K562 (cell line): ENCODE measurements at regions not wholly inside any gene's neighbourhood (a gene's known extent, or its start where the extent isn't known, plus 50 kb on each side); places are given as distances from the start of the nearest gene placed in this dataset.

Experiments
- CTCF ChIP-seq, 3 experiments: IDR thresholded peaks in 2 of 3; conservative IDR thresholded peaks in 1 of 3; 2 replicates each; pipeline ENCODE4 v1.5.1; 2011 to 2012; ENCODE audit warnings: low read length in 3 of 3, mild to moderate bottlenecking in 3 of 3, control low read depth in 2 of 3, improper control_type of control experiment in 1 of 3, inconsistent platforms in 1 of 3, low read depth in 1 of 3, mixed read lengths in 1 of 3, moderate library complexity in 1 of 3; ENCODE audit not compliant: insufficient read depth in 2 of 3
- KLF6 ChIP-seq: fragments of 250-450 bp; sonication (Bioruptor Pico); IDR thresholded peaks from 2 replicates; pipeline ENCODE4 v1.4.0; 2020; ENCODE audit warnings: mild to moderate bottlenecking, moderate library complexity, borderline replicate concordance
- MBD1 ChIP-seq: fragments of 250-450 bp; sonication (Bioruptor Pico); IDR thresholded peaks from 2 replicates; pipeline ENCODE4 v1.8.0; 2022; ENCODE audit warnings: inconsistent platforms
- NR3C1 ChIP-seq: sonication (generic); formaldehyde crosslinking; IDR thresholded peaks from 2 replicates; pipeline ENCODE4 v1.8.1; 2022; ENCODE audit warnings: missing genetic modification reagents
- POLR2A ChIP-seq: fragments of 450-650 bp; conservative IDR thresholded peaks from 2 replicates; pipeline ENCODE4 v1.6.1; 2016
- REST ChIP-seq, 2 experiments: fragments of 450-650 bp; formaldehyde crosslinking in 1 of 2; IDR thresholded peaks; 2 replicates each; pipeline versions ENCODE4 v1.4.0 to v1.6.1; 2014 to 2020; ENCODE audit warnings: mild to moderate bottlenecking in 2 of 2, borderline replicate concordance in 1 of 2, low read depth in 1 of 2
- ZNF507 ChIP-seq: conservative IDR thresholded peaks from 2 replicates; pipeline ENCODE4 v1.6.1; 2017; ENCODE audit warnings: missing genetic modification characterization, missing compliant biosample characterization
- ZNF561 ChIP-seq: fragments of 450-650 bp; formaldehyde crosslinking; conservative IDR thresholded peaks from 2 replicates; pipeline ENCODE4 v1.4.0; 2020; ENCODE audit warnings: mild to moderate bottlenecking, moderate library complexity

- TF ChIP-seq KLF6 = no peak
- no peak for TF ChIP-seq ZNF507 (tag)
- TF ChIP-seq REST (IDR thresholded peaks at IDR 0.05; ENCODE audit: borderline replicate concordance) = no peak
- no peak for TF ChIP-seq REST (CRISPR knock-in tag; IDR thresholded peaks at IDR 0.05; ENCODE audit: low read depth)
- TF ChIP-seq CTCF (IDR thresholded peaks at IDR 0.05 in 2 of 3, conservative IDR thresholded peaks at IDR 0.05 in 1 of 3; ENCODE audit: insufficient read depth in 2 of 3, low read depth in 1 of 3, low read length in 3 of 3) = no peak
- TF ChIP-seq MBD1 (CRISPR knock-in tag) = no peak
- no peak for TF ChIP-seq POLR2A
- no peak for TF ChIP-seq ZNF561 (CRISPR knock-in tag)
- no peak for TF ChIP-seq NR3C1 (CRISPR knock-in tag)
Observed at GRCh38 chr13:29693275-29693945, 97.9 kb upstream of the SLC7A1 start.
